ENCODE measurements at regions not wholly inside any gene's neighbourhood (a gene's known extent, or its start where the extent isn't known, plus 50 kb on each side); places are given as distances from the start of the nearest gene placed in this dataset.

DNA sequence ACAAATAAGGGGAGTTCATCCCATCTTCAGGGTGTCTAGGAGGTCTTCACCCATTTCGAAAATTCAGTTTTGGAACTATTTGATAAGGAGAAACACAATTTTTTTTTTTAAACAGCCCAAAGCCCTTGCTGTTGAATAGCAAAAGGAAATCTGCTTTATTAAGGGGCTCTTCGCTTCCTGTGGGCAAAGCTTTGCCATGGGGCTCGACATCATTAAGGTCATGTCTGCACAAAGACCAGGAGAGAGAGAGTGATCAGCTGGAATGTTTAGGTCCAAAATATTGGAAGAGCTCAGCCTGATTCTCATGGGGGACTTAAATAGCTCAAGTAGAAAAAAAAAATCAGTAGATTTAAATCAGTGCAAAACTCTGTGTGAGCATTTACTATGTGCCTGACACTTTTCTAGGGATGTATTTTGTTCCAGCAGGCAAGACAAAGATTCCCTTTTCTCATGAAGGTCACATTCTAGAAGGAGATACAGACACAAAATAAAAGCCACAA lies 564.6 kb upstream of the KLF4 start:
- TF ChIP-seq, protein P1, sequence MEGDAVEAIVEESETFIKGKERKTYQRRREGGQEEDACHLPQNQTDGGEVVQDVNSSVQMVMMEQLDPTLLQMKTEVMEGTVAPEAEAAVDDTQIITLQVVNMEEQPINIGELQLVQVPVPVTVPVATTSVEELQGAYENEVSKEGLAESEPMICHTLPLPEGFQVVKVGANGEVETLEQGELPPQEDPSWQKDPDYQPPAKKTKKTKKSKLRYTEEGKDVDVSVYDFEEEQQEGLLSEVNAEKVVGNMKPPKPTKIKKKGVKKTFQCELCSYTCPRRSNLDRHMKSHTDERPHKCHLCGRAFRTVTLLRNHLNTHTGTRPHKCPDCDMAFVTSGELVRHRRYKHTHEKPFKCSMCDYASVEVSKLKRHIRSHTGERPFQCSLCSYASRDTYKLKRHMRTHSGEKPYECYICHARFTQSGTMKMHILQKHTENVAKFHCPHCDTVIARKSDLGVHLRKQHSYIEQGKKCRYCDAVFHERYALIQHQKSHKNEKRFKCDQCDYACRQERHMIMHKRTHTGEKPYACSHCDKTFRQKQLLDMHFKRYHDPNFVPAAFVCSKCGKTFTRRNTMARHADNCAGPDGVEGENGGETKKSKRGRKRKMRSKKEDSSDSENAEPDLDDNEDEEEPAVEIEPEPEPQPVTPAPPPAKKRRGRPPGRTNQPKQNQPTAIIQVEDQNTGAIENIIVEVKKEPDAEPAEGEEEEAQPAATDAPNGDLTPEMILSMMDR (IDR thresholded peaks at IDR 0.05; ENCODE audit: low read depth, low read length, poor library complexity, severe bottlenecking), result no peak
- TF ChIP-seq EZH2phosphoT487 (IDR thresholded peaks at IDR 0.05; ENCODE audit: borderline replicate concordance, low read length), result no peak
